HT-29 (cell line): ENCODE measurements at regions not wholly inside any gene's neighbourhood (a gene's known extent, or its start where the extent isn't known, plus 50 kb on each side); places are given as distances from the start of the nearest gene placed in this dataset.

Source experiments
- DNase-seq: peaks from one replicate; pipeline ENCODE4 v3.0.0-alpha.2; 2015; ENCODE audit warnings: low spot score

GRCh38 chr16:79298894-79299799, 301.4 kb downstream of the MAF start:
- DNase-seq: no peak

GRCh38 chr16:79298476-79298875, 302.1 kb downstream of the MAF start:
- DNase-seq: no peak

GRCh38 chr16:79297805-79298204, 302.7 kb downstream of the MAF start:
- no peak for DNase-seq

- no peak for DNase-seq
Observed at GRCh38 chr16:79297296-79297695, 303.2 kb downstream of the MAF start.

GRCh38 chr16:79296491-79296890, 304.0 kb downstream of the MAF start:
- DNase-seq: no peak

- DNase-seq: no peak
Observed at GRCh38 chr16:79295746-79296145, 304.8 kb downstream of the MAF start.

GRCh38 chr16:79295162-79295561, 305.4 kb downstream of the MAF start:
- no peak for DNase-seq

GRCh38 chr16:79294568-79294967, 306.0 kb downstream of the MAF start:
- DNase-seq: no peak

GRCh38 chr16:79293836-79294460, 306.6 kb downstream of the MAF start:
- DNase-seq: no peak

GRCh38 chr16:79288066-79288465, 312.5 kb downstream of the MAF start:
- DNase-seq: no peak

- no peak for DNase-seq
Observed at GRCh38 chr16:79287424-79287917, 313.1 kb downstream of the MAF start.

GRCh38 chr16:79286646-79287423, 313.7 kb downstream of the MAF start:
- no peak for DNase-seq

- DNase-seq: no peak
Observed at GRCh38 chr16:79284766-79285165, 315.8 kb downstream of the MAF start.

GRCh38 chr16:79283578-79283977, 317.0 kb downstream of the MAF start:
- DNase-seq: no peak

GRCh38 chr16:79282806-79283205, 317.7 kb downstream of the MAF start:
- no peak for DNase-seq

- DNase-seq: no peak
Observed at GRCh38 chr16:79278506-79278905, 322.0 kb downstream of the MAF start.

GRCh38 chr16:79276501-79276900, 324.0 kb downstream of the MAF start:
- DNase-seq: no peak

GRCh38 chr16:79274264-79274663, 326.3 kb downstream of the MAF start:
- no peak for DNase-seq

- DNase-seq: no peak
Observed at GRCh38 chr16:79272141-79272577, 328.4 kb downstream of the MAF start.

- DNase-seq: no peak
Observed at GRCh38 chr16:79271583-79271982, 329.0 kb downstream of the MAF start.

- DNase-seq: no peak
Observed at GRCh38 chr16:79270011-79270410, 330.5 kb downstream of the MAF start.
